HUES6 (cell line): ENCODE measurements at regions not wholly inside any gene's neighbourhood (a gene's known extent, or its start where the extent isn't known, plus 50 kb on each side); places are given as distances from the start of the nearest gene placed in this dataset.
"Not testable (repeated sequence)": the region's sequence is repeated elsewhere in the genome, so short reads cannot be mapped to it uniquely, and the experiment has no call there.

Experiments
- H3K27ac ChIP-seq: 2 replicates; pipeline ENCODE4 v1.7.0; 2013; ENCODE audit warnings: low read depth, mild to moderate bottlenecking, low read length, inconsistent platforms
- H3K27me3 ChIP-seq: 2 replicates; pipeline ENCODE4 v1.6.1; 2013; ENCODE audit warnings: low read length; ENCODE audit not compliant: control insufficient read depth, insufficient read depth
- H3K36me3 ChIP-seq: 2 replicates; pipeline ENCODE4 v1.6.1; 2013; ENCODE audit warnings: low read length; ENCODE audit not compliant: control insufficient read depth, insufficient read depth
- H3K4me1 ChIP-seq: 2 replicates; pipeline ENCODE4 v1.6.1; 2013; ENCODE audit warnings: low read length; ENCODE audit not compliant: control insufficient read depth, insufficient read depth
- H3K4me3 ChIP-seq: 2 replicates; pipeline ENCODE4 v1.5.1; 2013; ENCODE audit warnings: low read depth, low read length
- H3K9ac ChIP-seq: one replicate; pipeline ENCODE4 v1.6.1; 2013; ENCODE audit warnings: mild to moderate bottlenecking, low read length
- H3K9me3 ChIP-seq: 2 replicates; pipeline ENCODE4 v1.6.1; 2013; ENCODE audit warnings: low read depth, low read length; ENCODE audit not compliant: control insufficient read depth, insufficient read depth

DNA sequence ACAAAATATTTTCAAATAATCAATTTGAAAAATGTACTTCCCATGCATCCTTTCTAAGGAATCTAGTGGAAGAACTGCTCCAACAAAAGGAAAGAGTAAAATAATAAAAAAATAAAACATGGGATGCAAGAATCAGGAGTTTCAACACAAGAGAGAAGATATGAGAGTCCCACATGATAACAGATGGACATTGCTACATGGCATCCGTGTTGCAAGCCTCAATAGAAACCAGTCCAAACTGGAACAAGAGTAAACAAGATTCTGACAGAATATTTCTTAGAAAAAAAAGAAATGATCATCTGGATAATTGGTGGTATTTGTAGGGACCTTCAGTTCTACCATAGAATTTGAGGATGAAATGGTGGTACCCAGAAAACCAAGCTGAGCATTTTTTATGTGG, 186.8 kb downstream of the FRK start:
- H3K36me3 ChIP-seq: no peaks in the 10 kb centered on the region
- no peak overlapping the region for H3K27ac ChIP-seq
- H3K27me3 ChIP-seq: no peaks in the 10 kb centered on the region
- no peak overlapping the region for H3K4me3 ChIP-seq
- H3K4me1 ChIP-seq: no peaks in the 10 kb centered on the region
- H3K9ac ChIP-seq: no peak overlapping the region
- no peaks in the 10 kb centered on the region for H3K9me3 ChIP-seq

DNA sequence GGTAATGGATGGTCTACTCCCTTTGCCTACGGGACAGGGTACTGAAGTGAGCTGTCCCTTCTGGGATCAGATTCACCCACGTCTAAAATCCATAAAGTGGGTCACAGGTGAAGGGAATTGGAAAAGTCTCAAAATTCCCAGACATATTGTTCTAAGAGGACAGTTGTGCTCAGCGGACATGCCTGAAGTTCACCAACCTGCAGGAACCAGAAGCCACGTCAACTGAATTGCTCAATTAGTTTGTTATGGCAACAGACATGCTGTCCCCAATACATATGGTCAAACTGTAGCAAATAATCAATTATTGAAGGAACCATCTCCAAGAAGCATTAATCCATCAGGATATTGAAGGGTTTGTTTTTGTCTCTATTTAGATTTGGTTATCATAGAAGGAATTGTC, 190.2 kb downstream of the FRK start:
- no peak overlapping the region for H3K4me3 ChIP-seq
- H3K36me3 ChIP-seq: no peaks in the 10 kb centered on the region
- H3K27ac ChIP-seq: no peak overlapping the region
- no peak overlapping the region for H3K9ac ChIP-seq
- H3K4me1 ChIP-seq: no peaks in the 10 kb centered on the region
- no peaks in the 10 kb centered on the region for H3K9me3 ChIP-seq
- no peaks in the 10 kb centered on the region for H3K27me3 ChIP-seq

DNA sequence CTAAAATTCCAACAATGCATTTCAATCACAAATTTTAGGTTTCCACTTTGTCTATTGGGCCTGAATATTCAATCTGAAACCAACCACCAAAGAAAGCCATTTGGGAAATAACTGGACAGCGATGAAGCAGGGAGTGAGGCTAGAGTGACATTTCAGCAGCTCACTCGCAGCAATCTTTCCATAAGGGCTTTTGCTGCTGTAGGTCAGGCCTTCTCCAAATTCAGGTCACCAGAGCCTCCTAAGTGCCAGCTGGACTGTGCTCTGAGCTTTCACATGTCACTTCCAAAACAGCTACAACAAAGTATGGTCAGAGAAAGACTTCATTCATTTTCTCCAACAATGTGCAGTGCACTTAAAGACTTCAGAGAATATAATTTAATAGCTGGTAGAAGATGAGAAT, 194.8 kb downstream of the FRK start:
- Histone ChIP-seq H3K4me1 (no peaks in the 10 kb centered on the region), H3K27ac (no peak overlapping the region), H3K36me3 (no peaks in the 10 kb centered on the region), H3K9ac (no peak overlapping the region), H3K9me3 (no peaks in the 10 kb centered on the region), H3K27me3 (no peaks in the 10 kb centered on the region), H3K4me3 (no peak overlapping the region)

DNA sequence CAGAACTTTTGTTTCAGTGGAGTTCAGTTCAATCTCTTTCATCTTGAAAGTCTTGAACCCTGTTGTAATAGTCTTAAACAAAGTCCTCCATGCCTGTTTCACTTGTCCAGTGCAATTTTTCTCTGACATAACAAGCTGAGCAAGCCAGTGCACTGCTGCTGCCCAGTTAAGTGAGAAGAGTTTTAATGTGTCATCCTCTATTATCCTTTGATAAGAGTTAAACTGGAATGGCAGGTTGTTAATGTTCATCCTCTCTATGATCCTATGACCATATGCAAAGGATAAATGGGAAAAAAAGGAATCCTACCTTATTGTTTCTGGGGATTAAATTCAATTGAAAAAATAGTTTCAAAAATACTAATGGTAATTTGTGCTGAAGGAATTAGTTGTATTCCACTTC, 197.5 kb downstream of the FRK start:
- Histone ChIP-seq H3K9ac (no peak overlapping the region), H3K9me3 (peaks cover 3% of the 10 kb centered on the region; the same call in 1 of the 2 replicates), H3K4me1 (no peaks in the 10 kb centered on the region), H3K27ac (no peak overlapping the region), H3K4me3 (no peak overlapping the region), H3K27me3 (no peaks in the 10 kb centered on the region), H3K36me3 (no peaks in the 10 kb centered on the region)

DNA sequence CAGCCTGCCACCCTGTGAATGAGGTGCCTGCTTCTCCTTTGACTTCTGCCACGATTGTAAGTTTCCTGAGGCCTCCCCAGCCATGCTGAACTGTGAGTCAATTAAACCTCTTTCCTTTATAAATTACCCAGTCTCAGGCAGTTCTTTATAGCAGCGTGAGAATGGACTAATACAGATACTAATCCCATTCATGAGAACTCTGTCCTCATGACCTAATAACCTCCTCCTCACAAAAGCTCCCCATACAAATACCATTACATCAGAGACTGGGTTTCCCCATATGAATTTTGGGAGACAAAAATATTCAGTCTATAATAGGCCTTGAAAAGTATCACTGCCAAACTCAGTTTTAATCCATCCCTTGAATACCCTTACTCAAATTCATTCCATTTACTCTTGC, 199.0 kb downstream of the FRK start:
- not testable (repeated sequence) for H3K9me3 ChIP-seq, H3K4me1 ChIP-seq, H3K27me3 ChIP-seq, H3K36me3 ChIP-seq, H3K9ac ChIP-seq, H3K4me3 ChIP-seq, H3K27ac ChIP-seq

DNA sequence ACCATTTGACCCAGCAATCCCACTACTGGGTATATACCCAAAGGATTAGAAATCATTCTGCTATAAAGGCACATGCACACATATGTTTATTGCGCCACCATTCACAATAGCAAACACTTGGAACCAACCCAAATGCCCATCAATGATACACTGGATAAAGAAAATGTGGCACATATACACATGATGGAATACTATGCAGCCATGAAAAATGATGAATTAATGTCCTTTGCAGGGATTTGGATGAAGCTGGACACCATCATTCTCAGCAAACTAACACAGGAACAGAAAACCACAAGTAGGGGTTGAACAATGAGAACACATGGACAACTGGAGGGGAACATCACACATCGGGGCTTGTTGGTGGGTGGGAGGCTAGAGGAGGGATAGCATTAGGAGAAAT, 201.1 kb downstream of the FRK start:
- H3K9ac ChIP-seq, H3K4me1 ChIP-seq, H3K27me3 ChIP-seq, H3K4me3 ChIP-seq, H3K36me3 ChIP-seq, H3K27ac ChIP-seq: not testable (repeated sequence)
- H3K9me3 ChIP-seq: peaks cover 14% of the 10 kb centered on the region

DNA sequence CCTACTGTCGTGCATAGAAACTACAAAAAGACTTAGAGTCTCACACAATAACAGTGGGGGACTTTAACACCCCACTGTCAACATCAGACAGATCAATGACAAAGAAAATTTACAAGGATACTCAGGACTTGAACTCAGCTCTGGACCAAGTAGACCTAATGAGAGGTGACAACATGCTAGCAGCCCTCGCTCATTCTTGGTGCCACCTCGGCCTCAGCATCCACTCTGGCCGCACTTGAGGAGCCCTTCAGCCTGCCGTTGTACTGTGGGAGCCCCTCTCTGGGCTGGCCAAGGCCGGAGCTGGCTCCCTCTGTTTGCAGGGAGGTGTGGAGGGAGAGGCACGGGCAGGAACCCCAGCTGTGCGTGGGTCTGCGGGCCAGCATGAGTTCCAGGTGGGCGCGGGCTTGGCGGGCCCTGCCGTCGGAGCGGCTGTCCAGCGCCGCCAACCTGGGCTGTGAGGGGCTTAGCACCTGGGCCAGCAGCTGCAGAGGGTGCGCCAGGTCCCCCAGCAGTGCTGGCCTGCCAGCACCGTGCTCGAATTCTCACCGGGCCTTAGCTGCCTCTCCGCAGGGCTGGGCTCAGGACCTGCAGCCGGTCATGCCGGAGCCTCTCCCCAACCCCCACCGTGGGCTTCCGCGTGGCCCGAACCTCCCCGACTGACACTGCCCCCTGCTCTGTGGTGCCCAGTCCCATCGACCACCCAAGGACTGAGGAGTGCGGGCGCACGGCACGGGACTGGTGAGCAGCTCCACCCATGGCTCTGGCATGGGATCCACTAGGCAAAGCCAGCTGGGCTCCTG, 205.6 kb downstream of the FRK start:
- no peak overlapping the region for H3K9ac ChIP-seq
- H3K36me3 ChIP-seq: no peaks in the 10 kb centered on the region
- H3K27me3 ChIP-seq: no peaks in the 10 kb centered on the region
- H3K4me3 ChIP-seq: no peak overlapping the region
- peaks cover 17% of the 10 kb centered on the region for H3K9me3 ChIP-seq
- H3K27ac ChIP-seq: no peak overlapping the region
- no peaks in the 10 kb centered on the region for H3K4me1 ChIP-seq

DNA sequence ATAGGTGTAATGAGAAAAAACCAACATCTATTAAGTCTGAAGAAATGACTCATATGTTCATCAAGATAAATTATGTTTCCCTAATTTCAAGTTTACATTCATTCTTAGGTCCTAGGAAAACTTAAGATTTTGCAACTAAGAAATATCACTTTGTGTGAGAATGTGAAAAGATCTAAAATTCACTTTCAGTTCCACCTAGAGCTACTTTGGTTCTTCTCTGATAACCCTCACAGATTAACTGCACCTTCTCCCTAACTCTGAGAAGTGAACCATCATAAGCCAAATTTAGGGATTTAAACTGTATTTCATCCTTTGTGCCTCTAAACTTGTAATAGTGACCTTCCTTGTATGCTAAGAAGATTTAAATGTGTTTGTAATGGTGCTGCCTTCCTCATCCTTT, 213.0 kb downstream of the FRK start:
- no peaks in the 10 kb centered on the region for H3K4me1 ChIP-seq
- H3K27ac ChIP-seq: no peak overlapping the region
- H3K9ac ChIP-seq: no peak overlapping the region
- H3K27me3 ChIP-seq: no peaks in the 10 kb centered on the region
- no peak overlapping the region for H3K4me3 ChIP-seq
- H3K36me3 ChIP-seq: no peaks in the 10 kb centered on the region
- no peaks in the 10 kb centered on the region for H3K9me3 ChIP-seq

DNA sequence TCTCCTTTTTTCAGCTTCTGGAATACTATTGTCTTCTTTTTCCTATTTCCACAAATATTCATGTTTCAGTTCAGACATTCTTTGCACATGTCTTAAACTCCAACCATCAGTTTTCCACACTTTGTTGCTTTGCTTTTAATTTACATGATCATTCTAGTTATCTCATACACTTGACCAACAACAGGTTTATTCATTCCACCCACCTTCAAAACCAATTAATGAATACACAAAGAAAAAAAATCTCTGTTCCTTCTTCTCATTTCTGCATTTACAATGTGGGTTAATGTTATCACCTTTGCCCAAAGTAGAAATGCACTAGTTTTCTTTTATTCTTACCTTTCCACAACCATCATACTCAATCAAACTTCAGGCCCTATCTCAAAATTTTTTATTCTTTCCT, 216.7 kb downstream of the FRK start:
- Histone ChIP-seq H3K27me3 (no peaks in the 10 kb centered on the region), H3K4me1 (no peaks in the 10 kb centered on the region), H3K9ac (no peak overlapping the region), H3K27ac (no peak overlapping the region), H3K9me3 (no peaks in the 10 kb centered on the region), H3K36me3 (no peaks in the 10 kb centered on the region), H3K4me3 (no peak overlapping the region)

DNA sequence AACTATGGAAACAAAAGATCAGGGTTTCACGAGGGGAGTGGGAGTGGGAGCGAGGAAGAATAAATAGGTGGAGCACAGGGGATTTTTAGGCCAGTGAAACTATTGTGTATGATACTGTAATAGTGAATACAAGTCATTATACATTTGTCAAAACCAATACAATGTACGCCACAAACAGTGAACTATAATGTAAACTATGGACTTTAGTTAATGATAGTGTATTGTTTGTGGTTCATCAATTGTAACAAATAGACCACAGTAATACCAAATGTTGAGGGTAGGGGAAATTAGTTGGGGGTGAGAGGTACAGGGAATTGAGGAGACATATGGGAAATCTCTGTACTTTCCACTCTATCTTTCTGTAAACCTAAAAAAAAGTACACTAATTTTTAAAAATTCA, 218.4 kb downstream of the FRK start:
- H3K9ac ChIP-seq: no peak overlapping the region
- no peaks in the 10 kb centered on the region for H3K4me1 ChIP-seq
- H3K27me3 ChIP-seq: no peaks in the 10 kb centered on the region
- H3K27ac ChIP-seq: no peak overlapping the region
- H3K9me3 ChIP-seq: no peaks in the 10 kb centered on the region
- H3K36me3 ChIP-seq: no peaks in the 10 kb centered on the region
- H3K4me3 ChIP-seq: no peak overlapping the region

DNA sequence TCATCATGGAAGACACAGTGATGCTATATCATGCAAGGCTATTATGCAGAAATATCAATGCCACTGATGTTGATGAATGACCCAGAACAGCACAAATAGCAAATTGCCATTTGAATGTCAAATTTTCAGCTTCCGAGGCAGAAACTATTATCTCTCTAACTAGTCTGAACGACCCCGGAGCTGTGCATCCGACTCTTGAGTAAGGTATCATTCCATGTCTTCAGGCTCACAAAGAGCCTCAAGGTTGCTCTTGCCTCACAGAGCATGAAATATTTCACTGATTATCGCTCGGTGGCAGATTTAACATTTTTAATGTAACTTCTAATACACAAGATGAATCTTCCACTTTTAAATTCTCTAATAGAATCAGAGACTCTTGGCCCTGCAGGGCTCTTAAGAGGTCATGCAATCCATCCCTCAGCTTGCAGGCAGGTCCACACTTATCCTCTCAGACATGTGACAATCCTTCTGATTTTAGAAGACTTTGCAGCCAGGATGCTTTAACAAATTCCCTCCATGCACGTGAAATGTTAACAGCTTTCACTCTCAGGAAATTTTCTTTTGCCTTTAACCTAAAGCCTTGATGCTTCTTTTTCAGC, 221.0 kb downstream of the FRK start:
- Histone ChIP-seq H3K27me3 (no peaks in the 10 kb centered on the region), H3K27ac (no peak overlapping the region), H3K9me3 (0 out of 2 replicates have a peak, but pooled peaks cover 5% of the 10 kb centered on the region), H3K4me3 (no peak overlapping the region), H3K4me1 (no peaks in the 10 kb centered on the region), H3K9ac (no peak overlapping the region), H3K36me3 (no peaks in the 10 kb centered on the region)
